ENCODE measurements at regions not wholly inside any gene's neighbourhood (a gene's known extent, or its start where the extent isn't known, plus 50 kb on each side); places are given as distances from the start of the nearest gene placed in this dataset.

DNA sequence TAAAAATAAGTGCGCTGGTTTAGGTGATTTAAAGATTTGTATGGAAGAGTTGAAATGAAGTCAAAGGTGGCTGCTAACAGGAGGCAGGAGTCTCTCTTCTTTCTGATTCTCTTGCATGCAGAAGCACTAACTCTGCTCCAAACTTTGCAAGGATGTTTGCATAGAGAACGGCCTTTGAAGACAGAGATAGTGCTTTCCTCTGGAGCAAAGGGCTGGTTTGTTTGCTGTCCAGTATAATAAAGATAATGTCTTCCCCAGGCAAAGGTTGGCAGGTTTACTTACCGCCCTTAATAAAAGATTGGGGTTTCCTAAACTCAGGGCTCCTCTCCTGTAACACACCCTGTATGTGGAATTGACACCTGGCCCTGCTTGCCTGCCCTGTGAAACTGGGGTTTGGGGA is 210.6 kb upstream of the RREB1 start:
- TF ChIP-seq YY1 (IDR thresholded peaks at IDR 0.05; ENCODE audit: borderline replicate concordance in 1 of 3, control insufficient read depth in 1 of 3, extremely low read depth in 1 of 3, insufficient read depth in 3 of 3, insufficient read length in 1 of 3, insufficient replicate concordance in 2 of 3, low read depth in 1 of 3, low read length in 2 of 3) (peak in 1 of 3 experiments; percentile 15), ZSCAN32 (CRISPR knock-in tag; IDR thresholded peaks at IDR 0.05) (no peak)
- TF ChIP-seq, protein P1, sequence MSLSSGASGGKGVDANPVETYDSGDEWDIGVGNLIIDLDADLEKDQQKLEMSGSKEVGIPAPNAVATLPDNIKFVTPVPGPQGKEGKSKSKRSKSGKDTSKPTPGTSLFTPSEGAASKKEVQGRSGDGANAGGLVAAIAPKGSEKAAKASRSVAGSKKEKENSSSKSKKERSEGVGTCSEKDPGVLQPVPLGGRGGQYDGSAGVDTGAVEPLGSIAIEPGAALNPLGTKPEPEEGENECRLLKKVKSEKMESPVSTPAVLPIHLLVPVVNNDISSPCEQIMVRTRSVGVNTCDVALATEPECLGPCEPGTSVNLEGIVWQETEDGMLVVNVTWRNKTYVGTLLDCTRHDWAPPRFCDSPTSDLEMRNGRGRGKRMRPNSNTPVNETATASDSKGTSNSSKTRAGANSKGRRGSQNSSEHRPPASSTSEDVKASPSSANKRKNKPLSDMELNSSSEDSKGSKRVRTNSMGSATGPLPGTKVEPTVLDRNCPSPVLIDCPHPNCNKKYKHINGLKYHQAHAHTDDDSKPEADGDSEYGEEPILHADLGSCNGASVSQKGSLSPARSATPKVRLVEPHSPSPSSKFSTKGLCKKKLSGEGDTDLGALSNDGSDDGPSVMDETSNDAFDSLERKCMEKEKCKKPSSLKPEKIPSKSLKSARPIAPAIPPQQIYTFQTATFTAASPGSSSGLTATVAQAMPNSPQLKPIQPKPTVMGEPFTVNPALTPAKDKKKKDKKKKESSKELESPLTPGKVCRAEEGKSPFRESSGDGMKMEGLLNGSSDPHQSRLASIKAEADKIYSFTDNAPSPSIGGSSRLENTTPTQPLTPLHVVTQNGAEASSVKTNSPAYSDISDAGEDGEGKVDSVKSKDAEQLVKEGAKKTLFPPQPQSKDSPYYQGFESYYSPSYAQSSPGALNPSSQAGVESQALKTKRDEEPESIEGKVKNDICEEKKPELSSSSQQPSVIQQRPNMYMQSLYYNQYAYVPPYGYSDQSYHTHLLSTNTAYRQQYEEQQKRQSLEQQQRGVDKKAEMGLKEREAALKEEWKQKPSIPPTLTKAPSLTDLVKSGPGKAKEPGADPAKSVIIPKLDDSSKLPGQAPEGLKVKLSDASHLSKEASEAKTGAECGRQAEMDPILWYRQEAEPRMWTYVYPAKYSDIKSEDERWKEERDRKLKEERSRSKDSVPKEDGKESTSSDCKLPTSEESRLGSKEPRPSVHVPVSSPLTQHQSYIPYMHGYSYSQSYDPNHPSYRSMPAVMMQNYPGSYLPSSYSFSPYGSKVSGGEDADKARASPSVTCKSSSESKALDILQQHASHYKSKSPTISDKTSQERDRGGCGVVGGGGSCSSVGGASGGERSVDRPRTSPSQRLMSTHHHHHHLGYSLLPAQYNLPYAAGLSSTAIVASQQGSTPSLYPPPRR (CRISPR knock-in tag; IDR thresholded peaks at IDR 0.05; ENCODE audit: borderline replicate concordance), result no peak
- no peak overlapping the region for H3K27ac ChIP-seq (ENCODE audit: extremely low read depth, low read depth, low read length)
- no peaks in the 10 kb centered on the region for H4K20me1 ChIP-seq (replicated peaks; ENCODE audit: control insufficient read depth, insufficient read depth, low read length)
- FAIRE-seq (no peak), ATAC-seq (peak; percentile 44), DNase-seq (ENCODE audit: extremely low read depth in 1 of 4, low spot score in 3 of 4) (no peak)
- no TSS peak for BruUV-seq (replicated peaks)
- H3K4me3 ChIP-seq, result no peak overlapping the region
- no peaks in the 10 kb centered on the region for H3K36me3 ChIP-seq (ENCODE audit: control insufficient read depth, insufficient read depth, low read length)
- H3K4me2 ChIP-seq (ENCODE audit: insufficient read depth, low read length), result no peak overlapping the region
- no peak overlapping the region for H3K9ac ChIP-seq (ENCODE audit: insufficient read depth in 1 of 2, low read depth in 2 of 2, low read length in 2 of 2)
- H3K4me1 ChIP-seq (replicated peaks in 1 of 2; ENCODE audit: control insufficient read depth in 2 of 2, insufficient read depth in 2 of 2, low read length in 2 of 2), result peaks cover 0 to 6% of the 10 kb centered on the region in 2 experiments; a peak in 2 of 5 replicates
- H3K9me1 ChIP-seq (ENCODE audit: control insufficient read depth, insufficient read depth, low read length), result no peaks in the 10 kb centered on the region
- CTCF ChIA-PET (ENCODE audit: low intra/inter-chr PET ratio), result no interaction called here
- H3K27me3 ChIP-seq (ENCODE audit: control insufficient read depth in 2 of 2, insufficient read depth in 2 of 2, low read length in 2 of 2), result no peaks in the 10 kb centered on the region
- peak overlapping the region; percentile 56 for H2AFZ ChIP-seq (ENCODE audit: low read depth, low read length)
- intact Hi-C loops (cut with micrococcal nuclease), result no loop called here
- POLR2A ChIA-PET, result interaction anchor here (0.7 kb wide), 1 partner anchor 40 kb away, joined by 3 read pairs; no protein-coding TSS in a partner anchor
- no peaks in the 10 kb centered on the region for H3K9me3 ChIP-seq (replicated peaks; ENCODE audit: control insufficient read depth, insufficient read depth, low read depth, low read length)
- in situ Hi-C loops (cut with MboI), result no loop called here
- no peaks in the 10 kb centered on the region for H3K79me2 ChIP-seq (ENCODE audit: control insufficient read depth, insufficient read depth, low read length)
- WGBS (ENCODE audit: insufficient coverage, low coverage, missing lambda C conversion rate), result 15% methylated on average over 3 of the region's 3 CpGs

Measured in K562 (cell line).